ENCODE measurements at regions not wholly inside any gene's neighbourhood (a gene's known extent, or its start where the extent isn't known, plus 50 kb on each side); places are given as distances from the start of the nearest gene placed in this dataset.
"Not testable (repeated sequence)": the region's sequence is repeated elsewhere in the genome, so short reads cannot be mapped to it uniquely, and the experiment has no call there.

DNA sequence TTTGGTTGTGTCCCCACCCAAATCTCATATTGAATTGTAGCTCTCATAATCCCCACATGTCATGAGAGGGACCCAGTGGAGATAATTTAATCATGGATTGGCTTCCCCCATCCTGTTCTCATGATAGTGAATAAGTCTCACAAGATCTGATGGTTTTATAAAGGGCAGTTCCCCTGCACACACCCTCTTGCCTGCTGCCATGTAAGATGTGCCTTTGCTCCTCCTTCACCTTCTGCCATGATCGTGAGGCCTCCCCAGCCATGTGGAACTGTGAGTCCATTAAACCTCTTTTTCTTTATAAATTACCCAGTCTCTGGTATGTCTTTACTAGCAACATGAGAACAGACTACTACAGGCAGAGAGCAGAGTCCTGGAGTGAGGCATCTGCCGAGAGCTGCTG is 90.2 kb upstream of the SLC45A1 start:
- not testable (repeated sequence) for DNase-seq

GRCh38 chr1:8226747-8227146 is 91.2 kb upstream of the SLC45A1 start:
- DNase-seq = no peak

DNA sequence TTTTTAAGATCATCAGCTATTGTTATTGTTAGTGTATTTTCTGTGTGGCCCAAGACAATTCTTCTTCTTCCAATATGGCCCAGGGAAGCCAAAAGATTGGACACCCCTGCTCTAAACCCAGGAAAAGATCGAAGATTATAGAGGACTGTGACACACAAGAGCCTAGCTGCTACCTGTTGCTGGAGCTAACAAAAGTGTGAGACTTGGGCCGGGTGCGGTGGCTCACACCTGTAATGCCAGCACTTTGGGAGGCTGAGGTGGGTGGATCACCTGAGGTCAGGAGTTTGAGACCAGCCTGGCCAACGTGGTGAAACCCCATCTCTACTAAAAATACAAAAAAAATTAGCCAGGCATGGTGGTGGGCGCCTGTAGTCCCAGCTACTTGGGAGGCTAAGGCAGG is 91.9 kb upstream of the SLC45A1 start:
- not testable (repeated sequence) for DNase-seq

DNA sequence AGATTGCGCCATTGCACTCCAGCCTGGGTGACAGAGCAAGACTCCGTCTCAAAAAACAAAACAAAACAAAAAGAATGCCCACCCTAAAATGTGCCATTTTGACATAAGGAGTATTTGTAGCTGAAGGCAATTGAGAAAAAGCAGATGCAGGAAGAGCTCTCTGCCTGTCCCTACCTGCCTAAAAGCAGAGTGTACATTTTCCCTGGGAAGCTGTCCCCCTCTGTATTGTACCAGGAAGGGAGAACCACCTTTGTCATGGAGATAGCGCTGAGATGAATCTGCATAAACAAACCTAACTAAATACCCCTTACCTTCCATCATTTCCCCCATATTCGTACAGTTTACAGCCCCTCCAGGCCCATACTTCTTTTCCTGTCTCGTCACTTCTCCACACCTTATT is 94.4 kb upstream of the SLC45A1 start:
- no peak for DNase-seq

- DNase-seq = no peak
Observed at GRCh38 chr1:8222789-8223188, 95.1 kb upstream of the SLC45A1 start.

GRCh38 chr1:8219530-8219929 is 98.4 kb upstream of the SLC45A1 start:
- DNase-seq = no peak

DNA sequence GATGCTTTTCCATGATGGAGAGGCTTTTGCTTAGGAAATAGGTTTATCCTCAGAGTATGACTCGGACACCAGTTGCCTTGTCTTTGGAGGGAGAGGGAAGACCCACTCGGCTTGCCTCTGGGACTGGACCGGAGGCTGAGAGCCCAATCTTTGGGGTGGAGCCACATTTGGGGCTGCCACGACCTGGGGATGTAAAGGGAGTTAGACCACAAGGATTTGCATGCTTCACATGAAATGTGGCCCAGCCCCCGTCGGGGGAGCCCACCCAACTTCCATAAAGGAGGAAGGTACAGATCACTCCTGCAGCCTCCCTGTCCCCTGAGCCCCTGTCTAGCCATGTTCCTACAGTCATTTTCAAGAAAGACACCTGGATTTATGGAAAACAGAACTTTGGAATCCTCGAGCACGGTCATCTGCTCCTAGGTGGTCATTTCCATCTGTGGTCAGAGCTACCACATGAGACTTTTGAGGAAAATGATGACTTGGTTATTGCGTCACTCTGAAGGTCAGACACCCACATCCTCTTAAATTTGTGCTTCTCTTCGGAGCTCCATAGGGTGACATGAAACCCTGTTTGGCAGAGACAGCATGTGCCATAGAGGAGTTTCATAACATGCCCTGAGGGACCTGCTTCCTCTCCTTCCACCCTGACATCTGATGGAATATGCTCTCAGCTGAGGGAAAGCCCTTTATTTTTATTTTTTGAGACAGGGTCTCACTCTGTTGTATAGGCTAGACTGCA is 99.4 kb upstream of the SLC45A1 start:
- no peak for DNase-seq

DNA sequence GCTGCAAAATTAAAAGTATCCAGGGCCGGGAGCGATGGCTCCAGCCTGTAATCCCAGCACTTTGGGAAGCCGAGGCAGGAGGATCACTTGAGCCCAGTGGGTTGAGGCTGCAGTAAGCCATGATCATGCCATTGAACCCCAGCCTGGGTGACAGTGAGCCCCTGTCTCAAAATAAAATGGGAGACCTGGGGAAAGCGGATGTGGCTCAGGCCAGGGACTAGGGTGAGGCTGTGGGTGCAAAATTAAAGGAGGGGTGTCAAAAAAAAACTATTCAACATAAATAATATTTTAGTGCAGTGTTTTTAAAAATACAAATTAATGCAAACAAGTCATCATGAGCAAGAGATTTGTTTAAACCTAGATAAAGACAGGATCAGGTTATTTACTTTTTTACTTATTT is 100.1 kb upstream of the SLC45A1 start:
- DNase-seq = no peak

- DNase-seq = no peak
Observed at GRCh38 chr1:8217011-8217711, 100.8 kb upstream of the SLC45A1 start.

GRCh38 chr1:8216005-8216404 is 101.9 kb upstream of the SLC45A1 start:
- DNase-seq = no peak

- no peak for DNase-seq
Observed at GRCh38 chr1:8214501-8215173, 103.3 kb upstream of the SLC45A1 start.

DNA sequence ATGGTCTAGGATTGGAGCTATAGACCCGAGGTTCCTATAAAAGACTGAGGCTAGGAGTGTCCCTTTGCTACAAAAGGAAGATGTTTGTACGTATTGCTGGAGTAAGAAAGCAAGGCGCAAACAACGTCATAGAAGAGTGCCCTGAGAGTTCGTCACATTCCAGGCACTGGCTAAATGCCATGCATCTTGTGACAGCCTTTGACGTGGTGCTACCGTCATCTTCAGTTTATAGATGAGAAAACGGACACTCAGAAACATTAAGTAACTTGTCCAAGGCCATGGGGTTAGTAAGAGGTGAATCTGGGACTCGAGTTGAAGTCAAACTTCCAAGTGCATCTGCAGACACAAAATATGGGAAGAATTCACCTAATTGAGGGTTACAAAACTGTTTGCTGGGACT is 104.2 kb upstream of the SLC45A1 start:
- no peak for DNase-seq

DNA sequence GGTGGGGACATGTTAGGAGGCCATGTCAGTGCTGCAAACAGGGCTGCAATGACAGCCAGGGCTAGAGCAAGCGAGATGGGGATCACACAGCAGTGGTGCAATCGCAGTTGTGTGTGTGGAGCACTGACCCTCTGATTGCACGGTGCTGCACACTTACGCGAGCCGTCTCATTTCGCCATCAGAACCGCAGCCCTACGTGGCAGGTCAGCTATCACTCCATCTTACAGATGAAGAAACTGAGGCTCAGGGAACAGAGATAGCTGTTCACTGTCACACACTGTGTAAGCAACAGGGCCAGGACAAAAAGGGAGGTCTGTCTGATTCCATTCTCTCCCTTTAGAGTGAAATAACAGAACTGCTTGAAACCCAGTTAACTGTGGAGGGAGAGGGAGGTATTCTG is 104.8 kb upstream of the SLC45A1 start:
- DNase-seq = no peak

GRCh38 chr1:8212580-8213031 is 105.3 kb upstream of the SLC45A1 start:
- DNase-seq = no peak

GRCh38 chr1:8211883-8212579 is 105.9 kb upstream of the SLC45A1 start:
- peak; percentile 43 for DNase-seq

GRCh38 chr1:8211251-8211882 is 106.5 kb upstream of the SLC45A1 start:
- DNase-seq = no peak

- no peak for DNase-seq
Observed at GRCh38 chr1:8207202-8207601, 110.7 kb upstream of the SLC45A1 start.

GRCh38 chr1:8206391-8206790 is 111.5 kb upstream of the SLC45A1 start:
- no peak for DNase-seq

- no peak for DNase-seq
Observed at GRCh38 chr1:8205771-8206170, 112.1 kb upstream of the SLC45A1 start.

- DNase-seq = no peak
Observed at GRCh38 chr1:8204826-8205225, 113.1 kb upstream of the SLC45A1 start.

- DNase-seq = no peak
Observed at GRCh38 chr1:8203551-8203950, 114.4 kb upstream of the SLC45A1 start.

DNA sequence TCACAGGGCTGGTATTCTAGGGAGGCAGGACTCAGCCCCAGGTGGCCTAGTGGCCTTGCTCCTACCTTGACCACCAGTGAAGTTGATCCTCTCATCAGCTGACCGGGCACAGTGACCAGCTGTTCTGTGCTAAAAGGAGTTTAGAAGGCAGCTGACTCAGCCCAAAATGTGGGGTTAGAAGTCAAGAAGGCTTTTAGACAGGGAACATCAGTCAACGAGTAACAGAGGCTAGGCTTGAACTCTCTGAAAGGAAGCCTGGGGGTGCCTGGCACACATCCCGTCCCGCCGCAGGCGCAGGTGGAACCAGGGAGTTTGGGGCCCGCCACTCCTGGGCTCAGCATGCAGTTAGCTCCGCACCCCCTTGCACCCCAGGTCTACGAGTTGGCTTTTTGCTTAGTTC is 114.9 kb upstream of the SLC45A1 start:
- no peak for DNase-seq
